H1 (cell line): ENCODE measurements at regions not wholly inside any gene's neighbourhood (a gene's known extent, or its start where the extent isn't known, plus 50 kb on each side); places are given as distances from the start of the nearest gene placed in this dataset.

Experiments
- CTCF ChIA-PET: fragments of 300-600 bp; sonication (Branson Sonifier 250); formaldehyde crosslinking; loops from one replicate; lab custom pipeline; 2021; ENCODE audit not compliant: partially characterized antibody; lab: Charles Lee
- POLR2A ChIA-PET: fragments of 300-600 bp; sonication (Branson Sonifier 250); formaldehyde crosslinking; loops from one replicate; lab custom pipeline; 2021; ENCODE audit warnings: inconsistent platforms; ENCODE audit not compliant: partially characterized antibody; lab: Charles Lee
- DNase-seq, 2 experiments: peaks; one replicate each; pipeline versions ENCODE4 v3.0.0 to v3.0.0-alpha.2; 2010 to 2022; ENCODE audit warnings: low spot score in 2 of 2, low read depth in 1 of 2, mixed read lengths in 1 of 2
- FAIRE-seq: peaks from 2 replicates; lab custom pipeline; 2011; peaks lifted over from hg19 to GRCh38; lab: Jason Lieb, UNC
- H2AFZ ChIP-seq: 2 replicates; pipeline ENCODE4 v1.8.1; 2012; ENCODE audit warnings: low read length, inconsistent platforms
- H2AK5ac ChIP-seq: 2 replicates; pipeline ENCODE4 v1.6.1; 2013; ENCODE audit warnings: low read depth, low read length
- H2BK120ac ChIP-seq: replicated peaks from 2 replicates; pipeline ENCODE3; 2013; ENCODE audit warnings: low read depth, low read length, inconsistent platforms
- H2BK12ac ChIP-seq: 2 replicates; pipeline ENCODE4 v1.6.1; 2013; ENCODE audit warnings: low read depth, low read length
- H2BK15ac ChIP-seq: 2 replicates; pipeline ENCODE4 v1.6.1; 2013; ENCODE audit warnings: low read length
- H2BK20ac ChIP-seq: 2 replicates; pipeline ENCODE4 v1.6.1; 2013; ENCODE audit warnings: low read length
- H2BK5ac ChIP-seq: 2 replicates; pipeline ENCODE4 v1.6.1; 2013; ENCODE audit warnings: low read depth, low read length
- H3K14ac ChIP-seq: 2 replicates; pipeline ENCODE4 v1.6.1; 2013; ENCODE audit warnings: inconsistent platforms; ENCODE audit not compliant: insufficient read length
- H3K18ac ChIP-seq: 2 replicates; pipeline ENCODE4 v1.6.1; 2013; ENCODE audit warnings: low read length; ENCODE audit errors: extremely low read depth
- H3K23ac ChIP-seq: 2 replicates; pipeline ENCODE4 v1.6.1; 2013; ENCODE audit warnings: inconsistent platforms; ENCODE audit not compliant: insufficient read length
- H3K23me2 ChIP-seq: 2 replicates; pipeline ENCODE4 v1.6.1; 2013; ENCODE audit warnings: low read depth, low read length
- H3K27ac ChIP-seq: 2 replicates; pipeline ENCODE4 v1.6.1; 2011; ENCODE audit warnings: low read depth, low read length, inconsistent platforms
- H3K27me3 ChIP-seq, 4 experiments: replicated peaks in 1 of 4; 1 replicate in 1 of 4; 2 replicates in 3 of 4; pipeline versions ENCODE4 v1.6.1 to v1.8.1; 2011 to 2013; ENCODE audit warnings: low read length in 3 of 4, mild to moderate bottlenecking in 3 of 4, inconsistent platforms in 2 of 4, mixed read lengths in 2 of 4, moderate library complexity in 1 of 4; ENCODE audit not compliant: control insufficient read depth in 3 of 4, insufficient read depth in 3 of 4; ENCODE audit errors: extremely low read depth in 1 of 4
- H3K36me3 ChIP-seq, 4 experiments: 2 replicates each; pipeline versions ENCODE4 v1.6.1 to v1.8.1; 2011 to 2013; ENCODE audit warnings: mild to moderate bottlenecking in 4 of 4, low read length in 3 of 4, moderate library complexity in 2 of 4, control low read depth in 1 of 4, inconsistent platforms in 1 of 4; ENCODE audit not compliant: insufficient read depth in 4 of 4, control insufficient read depth in 2 of 4
- H3K4ac ChIP-seq: replicated peaks from 2 replicates; pipeline ENCODE3; 2013; ENCODE audit warnings: low read length, low read depth, mixed read lengths, inconsistent platforms; ENCODE audit not compliant: insufficient read length
- H3K4me1 ChIP-seq, 4 experiments: replicated peaks in 1 of 4; 1 replicate in 1 of 4; 2 replicates in 3 of 4; pipeline versions ENCODE4 v1.6.1 to v1.8.1; 2011 to 2013; ENCODE audit warnings: low read length in 3 of 4, inconsistent platforms in 2 of 4, mixed read lengths in 1 of 4; ENCODE audit not compliant: insufficient read depth in 4 of 4, control insufficient read depth in 3 of 4
- H3K4me2 ChIP-seq, 2 experiments: 2 replicates each; pipeline versions ENCODE4 v1.6.1 to v1.8.1; 2011 to 2013; ENCODE audit warnings: low read depth in 2 of 2, low read length in 2 of 2, control low read depth in 1 of 2, inconsistent platforms in 1 of 2, mild to moderate bottlenecking in 1 of 2; ENCODE audit not compliant: insufficient read depth in 1 of 2
- H3K4me3 ChIP-seq, 4 experiments: fragments of 200-600, 300-600 bp in 1 of 4; sonication (generic), shearing (Covaris generic), sonication (Bioruptor Twin) in 1 of 4; 2 replicates each; pipeline versions ENCODE4 v1.5.1 to v1.8.1; 2011 to 2016; ENCODE audit warnings: low read length in 4 of 4, low read depth in 3 of 4, control low read depth in 2 of 4, inconsistent platforms in 2 of 4, mild to moderate bottlenecking in 2 of 4, mixed read lengths in 1 of 4, moderate library complexity in 1 of 4; ENCODE audit not compliant: insufficient read depth in 2 of 4; ENCODE audit errors: extremely low read depth in 1 of 4
- H3K56ac ChIP-seq: replicated peaks from 2 replicates; pipeline ENCODE3; 2013; ENCODE audit warnings: low read depth, mild to moderate bottlenecking, mixed read lengths, low read length, inconsistent platforms; ENCODE audit not compliant: insufficient read length
- H3K79me1 ChIP-seq: 2 replicates; pipeline ENCODE4 v1.6.1; 2013; ENCODE audit warnings: low read depth, low read length, control low read depth
- H3K79me2 ChIP-seq, 2 experiments: 2 replicates each; pipeline versions ENCODE4 v1.6.1 to v1.8.1; 2012 to 2013; ENCODE audit warnings: low read length in 2 of 2, mild to moderate bottlenecking in 2 of 2, inconsistent platforms in 1 of 2; ENCODE audit not compliant: insufficient read depth in 2 of 2, control insufficient read depth in 1 of 2
- H3K9ac ChIP-seq, 4 experiments: replicated peaks in 1 of 4; 1 replicate in 1 of 4; 2 replicates in 3 of 4; pipeline versions ENCODE4 v1.6.1 to v1.8.1; 2011 to 2013; ENCODE audit warnings: low read depth in 3 of 4, low read length in 3 of 4, control low read depth in 2 of 4, mild to moderate bottlenecking in 2 of 4, moderate library complexity in 2 of 4, inconsistent platforms in 1 of 4; ENCODE audit errors: extremely low read depth in 1 of 4
- H3K9me3 ChIP-seq, 2 experiments: 2 replicates each; pipeline versions ENCODE4 v1.6.1 to v1.8.1; 2012 to 2013; ENCODE audit warnings: mild to moderate bottlenecking in 2 of 2, moderate library complexity in 2 of 2, control low read depth in 1 of 2, inconsistent platforms in 1 of 2, low read depth in 1 of 2, low read length in 1 of 2, mixed read lengths in 1 of 2; ENCODE audit not compliant: insufficient read depth in 2 of 2
- H4K20me1 ChIP-seq, 2 experiments: replicated peaks in 1 of 2; 2 replicates each; pipeline versions ENCODE3 to v1.8.1; 2011 to 2013; ENCODE audit warnings: inconsistent platforms in 2 of 2, low read length in 2 of 2, mild to moderate bottlenecking in 1 of 2; ENCODE audit not compliant: insufficient read depth in 2 of 2, control insufficient read depth in 1 of 2
- H4K5ac ChIP-seq: 2 replicates; pipeline ENCODE4 v1.6.1; 2013; ENCODE audit warnings: low read length, low read depth, mixed read lengths, inconsistent platforms; ENCODE audit not compliant: insufficient read length
- H4K8ac ChIP-seq: 2 replicates; pipeline ENCODE4 v1.8.0; 2013; ENCODE audit warnings: mild to moderate bottlenecking, moderate library complexity, low read length, inconsistent platforms; ENCODE audit not compliant: insufficient read depth; ENCODE audit errors: extremely low read depth
- H4K91ac ChIP-seq: replicated peaks from 2 replicates; pipeline ENCODE3; 2013; ENCODE audit warnings: low read length, mixed read lengths, inconsistent platforms; ENCODE audit not compliant: insufficient read length
- CHD1 ChIP-seq: IDR thresholded peaks from 2 replicates; pipeline ENCODE4 v1.6.1; 2012; ENCODE audit warnings: low read depth, low read length, improper control_type of control experiment
- HDAC2 ChIP-seq, 2 experiments: fragments of 300-600 bp in 1 of 2; sonication (generic) in 1 of 2; IDR thresholded peaks; 2 replicates each; pipeline ENCODE4 v1.6.1; 2011 to 2012; ENCODE audit warnings: low read depth in 2 of 2, low read length in 2 of 2, mild to moderate bottlenecking in 2 of 2, moderate library complexity in 2 of 2, borderline replicate concordance in 1 of 2, inconsistent platforms in 1 of 2
- HDAC6 ChIP-seq: IDR thresholded peaks from one replicate; pipeline ENCODE4 v1.7.1; 2012; ENCODE audit warnings: low read depth, mild to moderate bottlenecking, inconsistent platforms, low read length, moderate library complexity
- KDM1A ChIP-seq: fragments of 200-600, 300-600 bp; sonication (generic); IDR thresholded peaks from 2 replicates; pipeline ENCODE4 v1.7.1; 2016; ENCODE audit warnings: mild to moderate bottlenecking, low read length, borderline replicate concordance
- SIX5 ChIP-seq: IDR thresholded peaks from 2 replicates; pipeline ENCODE4 v1.6.1; 2011; ENCODE audit warnings: mild to moderate bottlenecking, low read depth, low read length
- SP1 ChIP-seq: IDR thresholded peaks from 2 replicates; pipeline ENCODE4 v1.6.1; 2011; ENCODE audit warnings: low read depth, low read length
- TAF1 ChIP-seq: IDR thresholded peaks from 2 replicates; pipeline ENCODE4 v1.6.1; 2011; ENCODE audit warnings: mild to moderate bottlenecking, low read depth, low read length
- TEAD4 ChIP-seq: IDR thresholded peaks from 2 replicates; pipeline ENCODE4 v1.6.1; 2012; ENCODE audit warnings: low read depth, low read length, inconsistent platforms, mixed read lengths
- WGBS, 2 experiments: shearing (Covaris generic) in 1 of 2; methylation state at CpG; one replicate each; pipeline versions ENCODE4 v1.1.6 to v1.1.7; 2013 to 2015; ENCODE audit warnings: low lambda C conversion rate in 2 of 2, mixed read lengths in 2 of 2, inconsistent platforms in 1 of 2, low coverage in 1 of 2, missing lambda C conversion rate in 1 of 2; ENCODE audit not compliant: insufficient replicate concordance in 2 of 2, insufficient coverage in 1 of 2, insufficient read length in 1 of 2; ENCODE audit errors: extremely low coverage in 1 of 2, missing lambda C conversion rate in 1 of 2; 5-methylcytosine and 5-hydroxymethylcytosine counted together

DNA sequence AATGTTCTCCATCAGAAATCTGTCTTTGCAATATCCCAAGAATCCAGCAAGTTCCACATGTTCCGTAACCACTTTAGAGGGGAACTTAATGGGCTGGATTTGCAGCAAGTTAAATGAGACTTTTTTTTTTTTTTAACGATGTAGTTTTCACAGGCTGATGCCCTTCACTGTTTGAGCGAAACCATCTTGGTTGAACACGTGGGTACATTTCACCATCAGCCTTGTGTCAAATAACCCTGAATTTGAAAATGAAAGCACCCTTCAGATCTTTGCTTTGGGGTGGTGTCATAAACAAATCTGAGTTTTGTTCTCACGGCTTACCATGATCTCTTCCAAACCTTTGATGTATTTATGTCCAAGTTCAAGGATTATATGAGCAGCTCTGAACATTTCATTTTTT lies 73.7 kb upstream of the EXOC2 start:
- no peak overlapping the region for H4K91ac ChIP-seq
- no peak overlapping the region for H2BK5ac ChIP-seq
- H3K4ac ChIP-seq: no peak overlapping the region
- no peak overlapping the region for H3K23ac ChIP-seq
- no peak for DNase-seq
- H3K14ac ChIP-seq: no peak overlapping the region
- H2BK12ac ChIP-seq: no peak overlapping the region
- H3K79me2 ChIP-seq: no peaks in the 10 kb centered on the region
- FAIRE-seq: no peak
- H3K4me1 ChIP-seq: no peaks in the 10 kb centered on the region
- H3K9ac ChIP-seq: no peak overlapping the region
- no peak overlapping the region for H4K5ac ChIP-seq
- H2BK15ac ChIP-seq: no peak overlapping the region
- H3K56ac ChIP-seq: no peak overlapping the region
- no peak overlapping the region for H2AFZ ChIP-seq
- H3K4me2 ChIP-seq: no peak overlapping the region
- no peaks in the 10 kb centered on the region; the same call in 1 of the 2 replicates for H3K23me2 ChIP-seq
- no peak overlapping the region for H3K4me3 ChIP-seq
- H3K36me3 ChIP-seq: no peaks in the 10 kb centered on the region
- no peaks in the 10 kb centered on the region for H3K9me3 ChIP-seq
- H3K27me3 ChIP-seq: peaks cover 0 to 1% (median 0%) of the 10 kb centered on the region in 4 experiments; a peak in 1 of 7 replicates
- H4K20me1 ChIP-seq: no peaks in the 10 kb centered on the region
- H2BK120ac ChIP-seq: no peak overlapping the region
- CTCF ChIA-PET: no interaction called here
- H2AK5ac ChIP-seq: no peak overlapping the region
- no peaks in the 10 kb centered on the region for H3K79me1 ChIP-seq
- H3K18ac ChIP-seq: no peak overlapping the region
- H2BK20ac ChIP-seq: no peak overlapping the region
- 91% methylated on average over 5 of the region's 5 CpGs; no CpG with 5 or more reads in 1 of the 2 experiments for WGBS, 2 experiments
- POLR2A ChIA-PET: no interaction called here
- H3K27ac ChIP-seq: no peak overlapping the region
- no peak overlapping the region for H4K8ac ChIP-seq
- TF ChIP-seq SIX5: no peak
- TF ChIP-seq TEAD4: no peak
- no peak for TF ChIP-seq HDAC6
- no peak for TF ChIP-seq TAF1
- TF ChIP-seq KDM1A: no peak
- TF ChIP-seq HDAC2 (IDR thresholded peaks at IDR 0.05; ENCODE audit: borderline replicate concordance in 1 of 2, low read depth in 2 of 2, low read length in 2 of 2): no peak
- TF ChIP-seq SP1: no peak
- no peak for TF ChIP-seq CHD1
